ENCODE measurements at regions not wholly inside any gene's neighbourhood (a gene's known extent, or its start where the extent isn't known, plus 50 kb on each side); places are given as distances from the start of the nearest gene placed in this dataset.

GRCh38 chr10:6755781-6756460 is 175.8 kb upstream of the PRKCQ start:
- TF ChIP-seq, protein P1, sequence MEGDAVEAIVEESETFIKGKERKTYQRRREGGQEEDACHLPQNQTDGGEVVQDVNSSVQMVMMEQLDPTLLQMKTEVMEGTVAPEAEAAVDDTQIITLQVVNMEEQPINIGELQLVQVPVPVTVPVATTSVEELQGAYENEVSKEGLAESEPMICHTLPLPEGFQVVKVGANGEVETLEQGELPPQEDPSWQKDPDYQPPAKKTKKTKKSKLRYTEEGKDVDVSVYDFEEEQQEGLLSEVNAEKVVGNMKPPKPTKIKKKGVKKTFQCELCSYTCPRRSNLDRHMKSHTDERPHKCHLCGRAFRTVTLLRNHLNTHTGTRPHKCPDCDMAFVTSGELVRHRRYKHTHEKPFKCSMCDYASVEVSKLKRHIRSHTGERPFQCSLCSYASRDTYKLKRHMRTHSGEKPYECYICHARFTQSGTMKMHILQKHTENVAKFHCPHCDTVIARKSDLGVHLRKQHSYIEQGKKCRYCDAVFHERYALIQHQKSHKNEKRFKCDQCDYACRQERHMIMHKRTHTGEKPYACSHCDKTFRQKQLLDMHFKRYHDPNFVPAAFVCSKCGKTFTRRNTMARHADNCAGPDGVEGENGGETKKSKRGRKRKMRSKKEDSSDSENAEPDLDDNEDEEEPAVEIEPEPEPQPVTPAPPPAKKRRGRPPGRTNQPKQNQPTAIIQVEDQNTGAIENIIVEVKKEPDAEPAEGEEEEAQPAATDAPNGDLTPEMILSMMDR (IDR thresholded peaks at IDR 0.05) = no peak
- H3K4me1 ChIP-seq = no peaks in the 10 kb centered on the region

GRCh38 chr10:6753644-6754043 is 173.6 kb upstream of the PRKCQ start:
- DNase-seq (ENCODE audit: low spot score) = no peak
- Histone ChIP-seq H3K27ac (no peak overlapping the region), H3K36me3 (no peaks in the 10 kb centered on the region), H3K27me3 (no peaks in the 10 kb centered on the region), H3K4me3 (no peak overlapping the region), H3K4me1 (no peaks in the 10 kb centered on the region), H3K9me3 (no peaks in the 10 kb centered on the region)
- TF ChIP-seq, protein P1 (IDR thresholded peaks at IDR 0.05) = no peak

More at GRCh38 chr10:6755781-6756460, 175.8 kb upstream of the PRKCQ start:
- no peak for DNase-seq (ENCODE audit: low spot score)
- Histone ChIP-seq H3K4me3 (no peak overlapping the region), H3K27ac (no peak overlapping the region), H3K27me3 (no peaks in the 10 kb centered on the region), H3K36me3 (no peaks in the 10 kb centered on the region), H3K9me3 (peaks cover 0 to 13% of the 10 kb centered on the region in 2 donors)

DNA sequence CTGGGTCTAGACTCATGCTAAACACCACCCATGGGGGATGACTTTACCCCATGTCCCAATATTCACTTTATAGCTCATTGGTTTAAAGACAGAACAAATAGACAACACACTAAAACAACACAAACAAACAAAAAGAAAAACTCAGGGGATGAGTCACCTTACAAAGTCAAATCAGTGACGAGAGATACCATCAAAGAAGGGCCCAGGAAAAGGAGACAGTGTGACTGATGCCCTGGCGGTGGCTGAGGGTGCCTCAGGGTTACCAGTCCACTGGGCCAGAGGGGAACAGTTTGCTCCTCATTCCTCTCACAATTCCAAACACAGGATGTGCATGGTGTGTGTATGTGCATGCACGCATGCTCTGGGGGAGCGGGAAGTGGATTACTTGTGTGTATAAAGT is 171.3 kb upstream of the PRKCQ start:
- Histone ChIP-seq H3K36me3 (no peaks in the 10 kb centered on the region), H3K4me1 (no peaks in the 10 kb centered on the region), H3K27me3 (no peaks in the 10 kb centered on the region), H3K9me3 (no peaks in the 10 kb centered on the region), H3K27ac (no peak overlapping the region), H3K4me3 (no peak overlapping the region)
- no peak for DNase-seq (ENCODE audit: low spot score)
- TF ChIP-seq, protein P1 (IDR thresholded peaks at IDR 0.05) = no peak

GRCh38 chr10:6748981-6749635 is 169.0 kb upstream of the PRKCQ start:
- TF ChIP-seq, protein P1 (IDR thresholded peaks at IDR 0.05) = no peak
- H3K9me3 ChIP-seq = no peaks in the 10 kb centered on the region
- no peak overlapping the region for H3K27ac ChIP-seq
- DNase-seq (ENCODE audit: low spot score) = no peak
- H3K27me3 ChIP-seq = no peaks in the 10 kb centered on the region
- no peak overlapping the region for H3K4me3 ChIP-seq
- no peaks in the 10 kb centered on the region for H3K36me3 ChIP-seq
- no peaks in the 10 kb centered on the region for H3K4me1 ChIP-seq

GRCh38 chr10:6748029-6748428 is 168.0 kb upstream of the PRKCQ start:
- TF ChIP-seq, protein P1 (IDR thresholded peaks at IDR 0.05) = no peak
- Histone ChIP-seq H3K27ac (no peak overlapping the region), H3K36me3 (no peaks in the 10 kb centered on the region), H3K9me3 (no peaks in the 10 kb centered on the region), H3K4me3 (no peak overlapping the region), H3K4me1 (no peaks in the 10 kb centered on the region), H3K27me3 (no peaks in the 10 kb centered on the region)
- no peak for DNase-seq (ENCODE audit: low spot score)

Measured in right atrium auricular region (tissue), 2 donors.